DLD1 (cell line): ENCODE measurements at regions not wholly inside any gene's neighbourhood (a gene's known extent, or its start where the extent isn't known, plus 50 kb on each side); places are given as distances from the start of the nearest gene placed in this dataset.

Experiments used
- in situ Hi-C: cut with HindIII; loops from 2 replicates; pipeline ENCODE4 v1.10.0; 2017; ENCODE audit warnings: low sequenced_read_pairs

- in situ Hi-C loops = no loop called here
Measured at GRCh38 chr2:40507432-40507831, 55.5 kb upstream of the SLC8A1 start.

GRCh38 chr2:40510304-40510703 lies 58.4 kb upstream of the SLC8A1 start:
- in situ Hi-C loops = no loop called here

- in situ Hi-C loops = no loop called here
Measured at GRCh38 chr2:40511661-40512213, 59.8 kb upstream of the SLC8A1 start.

GRCh38 chr2:40512256-40512655 lies 60.4 kb upstream of the SLC8A1 start:
- in situ Hi-C loops = no loop called here

GRCh38 chr2:40513201-40513600 lies 61.3 kb upstream of the SLC8A1 start:
- in situ Hi-C loops = no loop called here

- in situ Hi-C loops = no loop called here
Measured at GRCh38 chr2:40516604-40517003, 64.7 kb upstream of the SLC8A1 start.

- in situ Hi-C loops = no loop called here
Measured at GRCh38 chr2:40528564-40528963, 76.7 kb upstream of the SLC8A1 start.

- in situ Hi-C loops = no loop called here
Measured at GRCh38 chr2:40531359-40531758, 79.5 kb upstream of the SLC8A1 start.

- in situ Hi-C loops = no loop called here
Measured at GRCh38 chr2:40534528-40534927, 82.6 kb upstream of the SLC8A1 start.

GRCh38 chr2:40535972-40536371 lies 84.1 kb upstream of the SLC8A1 start:
- in situ Hi-C loops = no loop called here

- in situ Hi-C loops = no loop called here
Measured at GRCh38 chr2:40540026-40540425, 88.1 kb upstream of the SLC8A1 start.

GRCh38 chr2:40543381-40543780 lies 91.5 kb upstream of the SLC8A1 start:
- in situ Hi-C loops = no loop called here

GRCh38 chr2:40544072-40544471 lies 92.2 kb upstream of the SLC8A1 start:
- in situ Hi-C loops = no loop called here

- in situ Hi-C loops = no loop called here
Measured at GRCh38 chr2:40545645-40546044, 93.8 kb upstream of the SLC8A1 start.

GRCh38 chr2:40546439-40547191 lies 94.7 kb upstream of the SLC8A1 start:
- in situ Hi-C loops = no loop called here

- in situ Hi-C loops = no loop called here
Measured at GRCh38 chr2:40548521-40548920, 96.6 kb upstream of the SLC8A1 start.

- in situ Hi-C loops = no loop called here
Measured at GRCh38 chr2:40550085-40550484, 98.2 kb upstream of the SLC8A1 start.

GRCh38 chr2:40551081-40551480 lies 99.2 kb upstream of the SLC8A1 start:
- in situ Hi-C loops = no loop called here

GRCh38 chr2:40554665-40555294 lies 102.9 kb upstream of the SLC8A1 start:
- in situ Hi-C loops = no loop called here

GRCh38 chr2:40556293-40556692 lies 104.4 kb upstream of the SLC8A1 start:
- in situ Hi-C loops = no loop called here

GRCh38 chr2:40556739-40557138 lies 104.8 kb upstream of the SLC8A1 start:
- in situ Hi-C loops = no loop called here

- in situ Hi-C loops = no loop called here
Measured at GRCh38 chr2:40558761-40559160, 106.9 kb upstream of the SLC8A1 start.
